ENCODE measurements at regions not wholly inside any gene's neighbourhood (a gene's known extent, or its start where the extent isn't known, plus 50 kb on each side); places are given as distances from the start of the nearest gene placed in this dataset.

GRCh38 chr4:29051381-29051965 lies 1668.7 kb upstream of the PCDH7 start:
- TF ChIP-seq CTCF (IDR thresholded peaks at IDR 0.05) (no peak), EP300 (IDR thresholded peaks at IDR 0.05) (no peak), POLR2A (IDR thresholded peaks at IDR 0.05) (no peak)
